Fibroblast of villous mesenchyme (primary cell): ENCODE measurements at regions not wholly inside any gene's neighbourhood (a gene's known extent, or its start where the extent isn't known, plus 50 kb on each side); places are given as distances from the start of the nearest gene placed in this dataset.

ENCODE experiments used
- DNase-seq: peaks from one replicate; pipeline ENCODE4 v3.0.0-alpha.2; 2010; ENCODE audit warnings: low read depth
- H3K4me3 ChIP-seq: 2 replicates; pipeline ENCODE4 v1.5.1; 2011; ENCODE audit warnings: low read depth, mild to moderate bottlenecking, low read length
- CTCF ChIP-seq: IDR thresholded peaks from 2 replicates; pipeline ENCODE4 v1.5.1; 2012; ENCODE audit warnings: low read depth, mild to moderate bottlenecking, low read length; ENCODE audit not compliant: insufficient read depth

- no peak overlapping the region for H3K4me3 ChIP-seq
- DNase-seq: no peak
- no peak for TF ChIP-seq CTCF
Measured at GRCh38 chrX:120690344-120690743, 60.5 kb upstream of the C1GALT1C1 start.

GRCh38 chrX:120680090-120680489 is 50.2 kb upstream of the C1GALT1C1 start:
- no peak for DNase-seq
- no peak for TF ChIP-seq CTCF
- H3K4me3 ChIP-seq: no peak overlapping the region
